Dermis microvascular lymphatic vessel endothelial cell (primary cell): ENCODE measurements at regions not wholly inside any gene's neighbourhood (a gene's known extent, or its start where the extent isn't known, plus 50 kb on each side); places are given as distances from the start of the nearest gene placed in this dataset.
"Not testable (repeated sequence)": the region's sequence is repeated elsewhere in the genome, so short reads cannot be mapped to it uniquely, and the experiment has no call there.

Experiments used
- DNase-seq, 2 donors: peaks; one replicate each; pipeline versions ENCODE4 v3.0.0 to v3.0.0-alpha.2; 2010; ENCODE audit warnings: low read depth in 2 of 2

DNA sequence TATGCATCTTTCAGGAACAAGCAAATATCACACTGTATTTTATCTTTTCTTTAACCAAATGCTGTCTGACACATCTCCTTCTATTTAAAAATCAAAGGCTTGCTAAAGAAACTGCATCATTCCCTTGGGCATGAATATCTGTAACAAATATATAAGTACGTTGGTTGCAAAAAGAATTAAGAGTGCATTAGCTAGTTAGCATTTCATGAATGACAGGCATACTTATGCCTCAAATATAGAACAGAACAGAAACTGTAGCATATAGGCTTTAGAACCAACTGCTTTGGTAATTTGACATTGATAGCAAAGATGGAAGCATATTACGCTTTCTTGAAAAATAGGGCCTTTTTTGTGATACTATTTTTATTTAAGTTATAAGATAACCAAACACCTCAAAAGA, 761.2 kb downstream of the MAT2B start:
- no peak for DNase-seq

- DNase-seq, result no peak
These were observed 772.3 kb downstream of the MAT2B start for GRCh38 chr5:164277720-164278119.

DNA sequence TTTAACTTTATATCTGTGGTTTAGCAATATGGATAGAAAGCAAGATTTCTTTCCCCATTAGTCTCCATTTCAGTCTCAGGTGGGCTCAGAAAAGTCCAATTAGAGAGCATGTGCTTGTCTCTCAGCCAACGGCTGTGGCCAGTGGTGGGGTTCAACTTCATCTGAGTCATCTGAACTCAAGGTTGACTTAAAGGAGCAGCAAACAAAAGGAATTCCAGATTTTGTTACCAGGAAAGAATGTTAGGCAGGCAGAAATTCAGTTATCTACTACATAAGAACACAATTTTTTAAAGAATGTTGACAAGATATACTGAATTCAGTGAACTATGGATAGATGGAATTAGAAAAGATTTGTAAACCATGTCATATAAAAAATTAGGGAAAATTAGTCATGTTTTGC, 784.1 kb downstream of the MAT2B start:
- no peak for DNase-seq

- DNase-seq, result peak in 1 of 2 donors; percentile 1
These were observed 791.2 kb downstream of the MAT2B start for GRCh38 chr5:164296603-164297080.

DNA sequence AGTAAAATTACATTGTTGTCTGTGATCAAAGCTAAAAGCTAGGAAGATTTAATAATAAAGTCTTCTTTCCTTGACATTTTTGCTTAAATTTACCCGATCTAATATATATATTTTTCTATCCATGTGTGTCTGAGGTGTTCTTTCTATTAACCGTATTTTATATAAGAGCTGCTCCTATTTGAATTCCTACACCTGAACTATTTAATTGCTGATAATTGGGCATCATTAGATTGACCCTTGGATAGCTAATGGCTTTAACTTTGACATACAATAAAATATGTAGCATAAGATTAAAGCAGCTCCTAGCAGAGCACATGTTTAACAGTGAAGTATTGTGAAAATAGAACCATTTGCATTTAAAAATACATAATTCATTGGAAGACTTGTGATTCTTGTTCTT, 792.7 kb downstream of the MAT2B start:
- DNase-seq, result no peak

GRCh38 chr5:164300295-164300694, 794.9 kb downstream of the MAT2B start:
- no peak for DNase-seq

DNA sequence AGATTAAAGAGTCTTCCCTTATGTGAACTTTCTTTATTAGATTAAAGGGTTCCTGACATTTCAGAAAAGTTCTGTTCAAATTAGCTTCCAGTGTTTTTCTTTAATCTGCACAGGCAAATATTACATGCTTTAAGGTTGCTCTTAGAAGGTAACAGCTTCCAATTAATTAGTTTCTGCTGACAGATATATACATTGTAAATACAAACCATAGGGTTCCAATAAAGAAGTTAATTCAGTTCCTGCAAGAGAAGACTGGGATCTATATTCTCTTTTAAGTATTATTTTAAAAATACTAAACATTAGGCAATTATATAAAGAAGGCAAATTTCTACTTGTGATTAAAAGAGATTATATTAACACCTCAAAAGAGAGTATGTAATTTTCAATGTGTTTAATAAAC, 795.7 kb downstream of the MAT2B start:
- DNase-seq, result no peak

DNA sequence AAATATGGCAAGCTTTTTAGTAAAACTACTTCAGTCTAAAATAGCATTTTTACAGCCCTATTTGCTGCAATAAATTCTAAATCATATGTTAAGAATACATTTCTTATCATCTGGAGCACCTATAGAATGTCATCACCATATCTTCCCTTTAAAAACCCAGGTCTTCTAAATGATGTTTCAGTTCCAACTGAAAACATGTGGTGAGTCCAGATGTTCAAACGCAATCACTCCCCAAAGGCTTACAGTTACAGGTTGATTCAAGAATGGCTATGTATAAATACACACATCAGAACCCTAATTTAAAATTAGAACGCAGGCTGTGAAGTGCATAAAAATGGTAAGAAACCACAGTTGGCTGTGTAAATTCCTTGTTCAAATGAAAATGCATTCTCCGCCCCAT, 796.3 kb downstream of the MAT2B start:
- DNase-seq, result no peak

DNA sequence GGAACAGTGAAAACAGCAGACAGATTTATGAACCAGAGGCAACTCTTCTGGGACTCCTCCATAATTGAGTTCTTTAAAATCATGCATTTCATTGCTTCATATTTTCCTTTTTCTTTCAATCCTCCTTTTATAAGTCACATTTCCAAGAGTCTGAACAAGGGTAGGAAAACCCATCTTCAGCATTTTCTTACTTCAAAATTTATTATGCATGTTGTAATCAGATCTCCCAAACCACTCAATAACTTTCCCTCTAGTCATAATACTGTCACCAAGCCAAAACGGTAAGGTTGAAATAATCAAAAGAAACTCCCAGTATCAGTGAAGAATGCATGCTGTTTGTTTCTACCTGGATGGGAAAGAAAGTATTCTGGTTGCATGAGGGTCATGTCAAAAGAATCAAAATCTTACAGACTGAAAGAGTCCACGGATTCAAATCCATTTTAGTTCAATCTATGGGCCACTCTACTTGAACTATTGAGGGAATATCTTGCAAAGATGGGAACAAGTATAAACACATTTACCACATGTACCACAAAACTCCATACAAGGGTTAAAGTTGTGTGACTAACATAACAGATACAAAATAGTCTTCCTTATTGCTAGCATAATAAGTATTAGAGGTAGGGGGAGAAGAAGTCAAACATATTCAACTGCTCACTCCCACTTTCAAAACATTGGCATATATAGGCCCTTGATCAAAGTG, 797.3 kb downstream of the MAT2B start:
- DNase-seq, result no peak

DNA sequence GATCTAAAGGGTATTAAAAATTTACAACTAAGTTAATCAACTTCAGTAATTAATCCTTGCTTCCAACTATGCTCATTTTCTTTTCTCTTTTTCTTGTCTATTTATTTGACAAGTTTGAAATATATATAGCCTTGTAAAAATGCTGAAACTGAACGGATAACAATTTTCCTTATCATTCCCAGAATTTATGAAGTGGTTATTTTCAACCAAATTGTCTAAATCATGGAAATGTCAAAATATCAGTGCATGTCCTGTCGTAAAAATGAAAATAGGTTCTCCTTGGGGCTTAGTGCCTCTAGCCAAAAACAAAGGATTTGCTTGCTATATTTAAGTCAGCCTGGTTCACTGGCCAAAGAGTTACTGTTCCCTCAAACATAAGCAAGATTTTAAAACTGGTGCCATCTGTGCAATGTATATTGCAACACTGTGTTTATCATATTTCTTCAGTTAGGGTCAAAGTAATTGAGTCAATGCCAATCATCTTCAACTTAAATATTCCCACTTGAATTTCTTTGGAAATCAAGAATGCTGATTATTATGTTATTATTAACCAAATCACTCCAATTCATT, 798.3 kb downstream of the MAT2B start:
- DNase-seq, result no peak

DNA sequence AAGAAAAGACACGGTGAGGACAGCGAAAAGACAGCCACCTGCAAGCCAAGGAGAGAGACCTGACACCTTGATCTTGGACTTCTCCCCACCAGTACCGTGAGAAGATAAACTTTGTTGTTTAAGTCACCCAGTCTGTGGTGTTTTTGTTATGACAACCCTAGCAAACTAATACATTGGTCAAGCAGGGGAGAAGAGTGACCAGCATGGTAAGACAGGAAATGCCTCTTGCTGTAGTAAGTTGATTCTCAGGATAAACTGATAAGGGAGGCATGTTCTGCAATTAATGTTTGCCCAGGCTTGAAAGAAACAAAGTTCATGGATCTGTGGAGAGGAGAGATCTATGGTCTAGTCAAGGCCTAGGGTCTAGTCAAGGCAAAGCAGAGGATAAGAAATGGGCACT, 801.2 kb downstream of the MAT2B start:
- no peak for DNase-seq

DNA sequence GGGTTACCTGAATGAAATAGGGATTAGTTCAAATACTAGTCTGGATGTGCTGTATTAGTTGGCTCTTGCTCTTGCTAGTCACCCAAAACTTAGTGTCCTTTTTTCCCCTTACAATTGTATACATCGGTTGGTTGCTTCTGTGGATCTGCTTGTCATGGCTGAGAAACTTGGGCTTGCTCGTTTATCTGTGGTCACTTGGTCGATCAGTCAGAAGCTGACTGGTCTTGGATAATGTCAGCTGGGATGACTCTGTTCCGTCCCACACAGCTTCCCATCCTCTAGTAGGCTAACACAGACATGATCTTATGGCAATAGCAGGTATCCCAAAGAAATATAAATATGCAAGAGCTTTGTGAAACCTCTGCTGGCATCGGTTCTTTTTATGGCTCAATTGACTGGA, 807.4 kb downstream of the MAT2B start:
- no peak for DNase-seq

DNA sequence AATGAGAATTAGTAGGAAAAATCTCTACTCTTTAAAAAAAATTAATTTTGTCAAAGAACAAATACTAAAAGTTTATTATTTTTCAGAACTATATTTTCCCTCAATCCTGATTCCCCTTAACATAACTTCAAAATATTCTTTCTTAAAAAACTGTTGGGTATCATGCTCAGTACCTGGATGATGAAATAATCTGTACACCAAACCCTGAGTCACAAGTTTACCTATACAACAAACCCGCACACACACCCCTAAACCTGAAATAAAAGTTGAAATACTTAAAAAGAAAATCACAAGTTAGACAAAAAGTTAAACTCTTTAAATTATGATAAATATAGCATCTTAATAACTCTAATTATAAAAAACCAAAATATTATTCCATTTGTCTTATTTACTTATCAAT, 812.3 kb downstream of the MAT2B start:
- no peak for DNase-seq

GRCh38 chr5:164319161-164319560, 813.7 kb downstream of the MAT2B start:
- DNase-seq, result no peak

DNA sequence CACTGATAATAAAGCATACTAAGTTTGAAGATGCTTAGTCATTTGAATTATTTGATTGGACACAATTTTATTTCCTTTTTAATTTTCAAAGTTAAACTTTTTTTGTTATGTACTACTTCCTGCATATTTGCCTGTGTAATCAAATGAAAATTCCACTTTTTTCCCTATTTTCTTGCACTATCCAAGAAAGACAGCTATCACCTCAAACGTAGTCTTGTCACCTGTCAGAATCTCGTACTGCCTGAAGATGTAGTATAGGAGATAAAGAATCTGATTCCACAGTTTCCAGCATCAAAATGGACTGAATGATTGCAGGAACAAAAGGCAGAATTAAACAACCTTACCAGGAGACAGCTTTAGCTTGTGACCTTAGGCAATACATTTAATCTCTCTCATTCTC, 818.8 kb downstream of the MAT2B start:
- no peak for DNase-seq

- DNase-seq, result no peak
These were observed 820.8 kb downstream of the MAT2B start for GRCh38 chr5:164326219-164326618.

DNA sequence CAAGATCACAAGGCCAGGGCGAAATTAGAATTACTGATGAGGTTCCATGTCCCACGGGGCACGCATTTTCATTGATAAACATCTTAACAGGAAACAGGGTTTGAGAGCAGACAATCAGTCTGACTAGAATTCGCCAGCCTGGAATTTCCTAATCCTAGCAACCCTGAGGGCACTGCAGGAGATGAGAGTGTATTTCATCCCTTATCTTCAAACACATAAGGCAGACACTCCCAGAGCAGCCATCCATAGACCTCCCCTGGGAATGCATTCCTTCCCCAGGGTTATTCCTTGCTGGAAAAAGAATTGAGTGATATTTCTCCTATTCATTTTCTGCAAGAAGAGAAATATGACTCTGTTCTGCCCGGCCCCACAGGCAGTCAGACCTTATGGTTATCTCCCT, 821.7 kb downstream of the MAT2B start:
- not testable (repeated sequence) for DNase-seq

GRCh38 chr5:164332349-164333196, 827.2 kb downstream of the MAT2B start:
- DNase-seq, result no peak

DNA sequence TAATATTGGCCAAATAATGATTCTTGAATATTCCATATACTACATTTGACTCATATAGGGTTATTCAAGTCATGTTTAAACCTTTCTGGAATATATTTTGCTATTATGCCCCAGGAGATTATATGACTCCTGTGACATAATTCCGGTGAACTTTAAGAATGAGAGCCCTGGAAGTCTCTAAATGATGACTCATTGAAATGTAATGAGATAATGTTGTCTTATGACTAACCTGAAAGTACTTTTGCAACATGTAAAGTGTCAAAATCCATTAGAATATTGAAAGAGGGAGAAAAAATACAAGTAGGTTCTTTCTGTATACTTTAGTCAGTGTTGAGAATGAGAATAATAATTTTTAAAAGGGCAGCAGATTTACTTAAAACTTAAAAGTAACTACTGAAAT, 830.4 kb downstream of the MAT2B start:
- peak in 1 of 2 donors; percentile 49 for DNase-seq

GRCh38 chr5:164336276-164336675, 830.9 kb downstream of the MAT2B start:
- no peak for DNase-seq

GRCh38 chr5:164336906-164337305, 831.5 kb downstream of the MAT2B start:
- no peak for DNase-seq

DNA sequence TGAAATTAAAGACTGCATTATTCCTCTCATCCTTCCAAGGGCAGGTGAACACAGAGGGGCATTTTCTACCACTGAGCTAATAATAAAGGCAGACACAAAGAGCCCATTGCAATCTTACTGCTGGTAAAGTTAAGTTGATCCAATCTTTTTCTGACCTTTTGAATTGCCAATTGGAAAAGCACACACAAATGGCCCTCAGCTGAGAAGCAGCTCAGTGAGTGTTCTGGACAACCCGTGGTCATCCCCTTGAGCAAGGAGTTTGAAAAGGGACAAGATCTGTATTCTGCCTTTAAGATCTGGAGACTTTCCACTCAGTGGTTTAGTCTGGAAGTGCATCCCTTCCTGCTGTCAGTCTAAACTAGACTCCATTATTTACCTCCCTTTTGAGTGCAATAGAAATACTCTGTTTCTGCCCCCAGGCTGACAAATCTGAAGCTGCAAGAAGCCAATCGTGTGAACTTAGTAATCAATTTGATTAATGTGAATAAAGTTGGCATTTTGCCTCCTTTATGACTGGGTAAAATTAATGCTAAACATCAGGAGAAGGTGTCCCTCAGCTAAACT, 835.7 kb downstream of the MAT2B start:
- no peak for DNase-seq
